ENCODE measurements at regions not wholly inside any gene's neighbourhood (a gene's known extent, or its start where the extent isn't known, plus 50 kb on each side); places are given as distances from the start of the nearest gene placed in this dataset.

DNA sequence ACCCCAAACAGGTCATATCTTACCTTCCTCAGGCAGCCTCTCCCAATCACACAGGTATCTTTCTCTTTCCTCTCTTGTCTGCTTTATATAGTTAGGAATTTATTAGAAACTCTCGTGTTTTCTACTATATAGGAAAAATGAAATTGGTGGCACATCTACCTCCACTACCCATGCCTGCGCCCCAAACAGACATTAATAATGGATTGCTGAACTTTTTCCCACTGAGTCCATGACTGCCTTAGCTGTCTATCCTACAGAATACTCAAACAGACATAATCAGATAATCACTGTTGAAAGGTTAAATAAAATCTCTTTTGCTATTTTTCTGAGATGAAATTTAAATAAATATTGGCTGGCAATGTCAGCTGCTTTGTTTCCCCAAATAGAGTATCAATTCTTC lies 55.8 kb upstream of the SLC6A11 start:
- no peaks in the 10 kb centered on the region for H3K36me3 ChIP-seq (ENCODE audit: insufficient read depth in 1 of 2, low read depth in 1 of 2)

DNA sequence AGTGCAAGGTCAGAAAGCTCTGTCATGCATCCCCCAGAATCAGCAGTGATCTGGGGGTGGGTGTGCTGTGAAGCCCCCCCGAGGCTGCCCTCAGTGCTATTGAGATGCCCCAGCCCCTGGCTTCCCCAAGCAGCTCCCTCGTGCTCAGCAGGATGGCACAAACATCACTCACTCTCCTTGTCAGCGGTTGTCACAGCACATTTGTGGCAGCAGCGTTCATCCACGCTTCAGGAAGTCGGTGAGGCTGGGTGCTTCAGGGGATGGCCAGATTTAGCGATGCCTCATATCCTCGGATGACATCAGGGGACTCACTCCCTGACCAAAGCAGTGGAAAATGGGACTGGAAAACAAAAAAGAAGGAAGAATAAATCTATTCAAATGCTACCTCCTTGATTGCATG lies 54.4 kb upstream of the SLC6A11 start:
- no peak overlapping the region for H3K4me3 ChIP-seq
- H3K36me3 ChIP-seq (ENCODE audit: insufficient read depth in 1 of 2, low read depth in 1 of 2) = no peaks in the 10 kb centered on the region
- H3K9me3 ChIP-seq = no peaks in the 10 kb centered on the region
- ATAC-seq (no peak), DNase-seq (no peak)
- WGBS, 3 donors = 24 to 27% (median 26%) methylated on average over 8 of the region's 8 CpGs
- H3K27ac ChIP-seq = no peak overlapping the region
- no peaks in the 10 kb centered on the region for H3K4me1 ChIP-seq
- peaks cover 0 to 48% (median 7%) of the 10 kb centered on the region in 3 donors for H3K27me3 ChIP-seq (ENCODE audit: insufficient read depth in 3 of 3, low read length in 2 of 3)
- intact Hi-C loops (cut with DNase I) = loop anchor here in 1 of 2 donors (5.0 kb wide), 1 partner anchor 121 kb away; no protein-coding TSS in a partner anchor
- TF ChIP-seq, protein P1, sequence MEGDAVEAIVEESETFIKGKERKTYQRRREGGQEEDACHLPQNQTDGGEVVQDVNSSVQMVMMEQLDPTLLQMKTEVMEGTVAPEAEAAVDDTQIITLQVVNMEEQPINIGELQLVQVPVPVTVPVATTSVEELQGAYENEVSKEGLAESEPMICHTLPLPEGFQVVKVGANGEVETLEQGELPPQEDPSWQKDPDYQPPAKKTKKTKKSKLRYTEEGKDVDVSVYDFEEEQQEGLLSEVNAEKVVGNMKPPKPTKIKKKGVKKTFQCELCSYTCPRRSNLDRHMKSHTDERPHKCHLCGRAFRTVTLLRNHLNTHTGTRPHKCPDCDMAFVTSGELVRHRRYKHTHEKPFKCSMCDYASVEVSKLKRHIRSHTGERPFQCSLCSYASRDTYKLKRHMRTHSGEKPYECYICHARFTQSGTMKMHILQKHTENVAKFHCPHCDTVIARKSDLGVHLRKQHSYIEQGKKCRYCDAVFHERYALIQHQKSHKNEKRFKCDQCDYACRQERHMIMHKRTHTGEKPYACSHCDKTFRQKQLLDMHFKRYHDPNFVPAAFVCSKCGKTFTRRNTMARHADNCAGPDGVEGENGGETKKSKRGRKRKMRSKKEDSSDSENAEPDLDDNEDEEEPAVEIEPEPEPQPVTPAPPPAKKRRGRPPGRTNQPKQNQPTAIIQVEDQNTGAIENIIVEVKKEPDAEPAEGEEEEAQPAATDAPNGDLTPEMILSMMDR (IDR thresholded peaks at IDR 0.05) = no peak

More for the DNA sequence above, 55.8 kb upstream of the SLC6A11 start:
- TF ChIP-seq, protein P1 (IDR thresholded peaks at IDR 0.05) = no peak
- ATAC-seq = no peak
- H3K4me3 ChIP-seq = no peak overlapping the region
- intact Hi-C loops (cut with DNase I) = loop anchor here in 1 of 2 donors (5.0 kb wide), 1 partner anchor 122 kb away; no protein-coding TSS in a partner anchor
- 65 to 70% (median 69%) methylated on average over 2 of the region's 2 CpGs for WGBS, 3 donors
- no peak overlapping the region for H3K27ac ChIP-seq
- H3K9me3 ChIP-seq = no peaks in the 10 kb centered on the region
- DNase-seq = no peak
- H3K4me1 ChIP-seq = no peaks in the 10 kb centered on the region
- peaks cover 0 to 36% (median 5%) of the 10 kb centered on the region in 3 donors for H3K27me3 ChIP-seq (ENCODE audit: insufficient read depth in 3 of 3, low read length in 2 of 3)

DNA sequence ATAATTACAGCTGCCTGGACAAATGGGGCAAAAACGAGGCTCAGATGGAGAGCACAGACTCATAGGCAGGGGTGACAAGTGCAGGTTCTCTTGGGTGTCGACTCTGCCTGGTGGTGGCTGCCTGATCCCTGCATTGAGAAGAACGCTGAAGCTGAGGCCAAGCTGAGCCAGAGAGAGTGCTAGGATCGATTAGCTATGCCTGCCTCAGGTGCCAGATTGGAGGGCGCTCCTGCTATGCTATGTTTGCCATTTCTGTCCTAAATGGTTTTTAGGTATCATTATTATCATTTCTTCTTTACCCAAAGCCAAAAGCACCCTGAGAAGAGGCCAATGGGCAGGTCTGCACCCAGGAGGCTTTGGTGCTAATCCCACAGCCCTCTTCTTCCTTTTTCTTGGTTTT lies 53.9 kb upstream of the SLC6A11 start:
- Histone ChIP-seq H3K4me3 (no peak overlapping the region), H3K27ac (no peak overlapping the region), H3K4me1 (no peaks in the 10 kb centered on the region), H3K27me3 (ENCODE audit: insufficient read depth in 3 of 3, low read length in 2 of 3) (peaks cover 0 to 50% (median 9%) of the 10 kb centered on the region in 3 donors), H3K36me3 (ENCODE audit: insufficient read depth in 1 of 2, low read depth in 1 of 2) (no peaks in the 10 kb centered on the region), H3K9me3 (no peaks in the 10 kb centered on the region)
- WGBS, 3 donors = 44 to 47% (median 44%) methylated on average over 5 of the region's 5 CpGs
- TF ChIP-seq, protein P1 (IDR thresholded peaks at IDR 0.05) = no peak
- intact Hi-C loops (cut with DNase I) = loop anchor here in 1 of 2 donors (5.0 kb wide), 1 partner anchor 120 kb away; no protein-coding TSS in a partner anchor
- DNase-seq = no peak
- ATAC-seq = no peak

- peaks cover 0 to 50% (median 9%) of the 10 kb centered on the region in 3 donors for H3K27me3 ChIP-seq (ENCODE audit: insufficient read depth in 3 of 3, low read length in 2 of 3)
- no peak for ATAC-seq
- TF ChIP-seq, protein P1 (IDR thresholded peaks at IDR 0.05) = no peak
Observed at GRCh38 chr3:10762611-10763247, 53.3 kb upstream of the SLC6A11 start.

More at GRCh38 chr3:10762611-10763247, 53.3 kb upstream of the SLC6A11 start:
- WGBS, 3 donors = 66 to 72% (median 68%) methylated on average over 9 of the region's 9 CpGs
- no peaks in the 10 kb centered on the region for H3K4me1 ChIP-seq
- H3K4me3 ChIP-seq = no peak overlapping the region
- no peak overlapping the region for H3K27ac ChIP-seq
- intact Hi-C loops (cut with DNase I) = loop anchor here in 1 of 2 donors (5.0 kb wide), 1 partner anchor 120 kb away; no protein-coding TSS in a partner anchor
- DNase-seq = no peak
- no peaks in the 10 kb centered on the region for H3K9me3 ChIP-seq
- no peaks in the 10 kb centered on the region for H3K36me3 ChIP-seq (ENCODE audit: insufficient read depth in 1 of 2, low read depth in 1 of 2)
